DMS 273 (cell line): ENCODE measurements at regions not wholly inside any gene's neighbourhood (a gene's known extent, or its start where the extent isn't known, plus 50 kb on each side); places are given as distances from the start of the nearest gene placed in this dataset.
A peak's percentile ranks its signal among the peaks of the same experiment; 100 is the strongest.
"Not testable (repeated sequence)": the region's sequence is repeated elsewhere in the genome, so short reads cannot be mapped to it uniquely, and the experiment has no call there.

Experiments
- DNase-seq: peaks from one replicate; lab custom pipeline; 2025; ENCODE audit not compliant: unreplicated experiment; lab: John Stamatoyannopoulos, UW

GRCh38 chr15:66960519-66960918, 104.9 kb upstream of the SMAD3 start:
- DNase-seq = no peak

- DNase-seq = no peak
Measured at GRCh38 chr15:66961407-66961884, 104.0 kb upstream of the SMAD3 start.

- DNase-seq = no peak
Measured at GRCh38 chr15:66961901-66962300, 103.5 kb upstream of the SMAD3 start.

- no peak for DNase-seq
Measured at GRCh38 chr15:66962522-66962921, 102.9 kb upstream of the SMAD3 start.

- DNase-seq = no peak
Measured at GRCh38 chr15:66963084-66963483, 102.3 kb upstream of the SMAD3 start.

- DNase-seq = no peak
Measured at GRCh38 chr15:66963710-66964109, 101.7 kb upstream of the SMAD3 start.

- DNase-seq = no peak
Measured at GRCh38 chr15:66964111-66964738, 101.2 kb upstream of the SMAD3 start.

GRCh38 chr15:66964791-66965190, 100.6 kb upstream of the SMAD3 start:
- DNase-seq = no peak

GRCh38 chr15:66965201-66965900, 100.1 kb upstream of the SMAD3 start:
- DNase-seq = no peak

- DNase-seq = peak; percentile 6
Measured at GRCh38 chr15:66966256-66966655, 99.1 kb upstream of the SMAD3 start.

GRCh38 chr15:66968806-66969596, 96.4 kb upstream of the SMAD3 start:
- DNase-seq = no peak

- DNase-seq = not testable (repeated sequence)
Measured at GRCh38 chr15:66974131-66974530, 91.3 kb upstream of the SMAD3 start.

GRCh38 chr15:66976106-66976640, 89.2 kb upstream of the SMAD3 start:
- not testable (repeated sequence) for DNase-seq

GRCh38 chr15:66980326-66980725, 85.1 kb upstream of the SMAD3 start:
- not testable (repeated sequence) for DNase-seq

- DNase-seq = no peak
Measured at GRCh38 chr15:66981771-66982170, 83.6 kb upstream of the SMAD3 start.

GRCh38 chr15:66982250-66982649, 83.2 kb upstream of the SMAD3 start:
- DNase-seq = no peak

- no peak for DNase-seq
Measured at GRCh38 chr15:66982816-66983215, 82.6 kb upstream of the SMAD3 start.

GRCh38 chr15:66985653-66986052, 79.7 kb upstream of the SMAD3 start:
- DNase-seq = no peak

GRCh38 chr15:66986951-66987350, 78.5 kb upstream of the SMAD3 start:
- no peak for DNase-seq

GRCh38 chr15:66993090-66993489, 72.3 kb upstream of the SMAD3 start:
- no peak for DNase-seq

- DNase-seq = no peak
Measured at GRCh38 chr15:66993874-66994696, 71.3 kb upstream of the SMAD3 start.
